Gastroesophageal sphincter (tissue), 3 donors: ENCODE measurements at regions not wholly inside any gene's neighbourhood (a gene's known extent, or its start where the extent isn't known, plus 50 kb on each side); places are given as distances from the start of the nearest gene placed in this dataset.

Experiments used
- CTCF ChIP-seq, 4 experiments: fragments of 200-600 bp in 2 of 4; fragments of 450-650 bp in 2 of 4; sonication (generic) in 1 of 4; IDR thresholded peaks; one replicate each; pipeline ENCODE4 v1.5.1; 2017 to 2019; ENCODE audit warnings: antibody characterized with exemption in 4 of 4, mild to moderate bottlenecking in 2 of 4, moderate library complexity in 2 of 4
- POLR2AphosphoS5 ChIP-seq: sonication (generic); formaldehyde crosslinking; IDR thresholded peaks from one replicate; pipeline ENCODE4 v1.6.1; 2017; ENCODE audit warnings: antibody characterized with exemption

DNA sequence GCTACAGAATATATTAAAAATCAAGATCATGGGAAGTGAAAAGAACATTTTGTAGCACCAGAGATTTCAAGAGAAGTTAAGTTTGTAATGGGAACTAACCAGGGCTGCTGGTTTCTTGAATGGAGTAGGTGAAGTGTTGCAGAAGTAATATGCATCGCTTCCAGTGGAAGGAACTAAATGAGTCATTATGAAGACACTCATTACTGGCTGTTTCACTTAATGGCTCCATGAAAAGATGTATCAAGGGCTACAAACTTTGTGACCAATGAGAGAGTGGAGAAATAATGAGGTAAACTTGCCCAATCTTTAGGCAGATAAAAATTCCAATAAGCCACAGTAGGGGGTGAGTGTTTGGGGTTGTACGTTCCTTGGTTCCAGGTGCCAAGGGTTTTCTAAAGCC lies 380.4 kb upstream of the POU3F3 start:
- TF ChIP-seq POLR2AphosphoS5 (no peak), CTCF (IDR thresholded peaks at IDR 0.05) (no peak)
